Tibial artery (tissue), 4 donors: ENCODE measurements at regions not wholly inside any gene's neighbourhood (a gene's known extent, or its start where the extent isn't known, plus 50 kb on each side); places are given as distances from the start of the nearest gene placed in this dataset.

Experiments
- DNase-seq, 2 donors: peaks; one replicate each; pipeline ENCODE4 v3.0.0-alpha.2; 2019
- H3K27ac ChIP-seq, 2 donors: fragments of 200-600 bp; sonication (generic) in 1 of 2; 1 replicate in 1 of 2; 2 replicates in 1 of 2; pipeline ENCODE4 v1.5.1; 2018 to 2019; ENCODE audit warnings: mild to moderate bottlenecking in 1 of 2
- H3K27me3 ChIP-seq, 2 donors: fragments of 200-600 bp; sonication (generic) in 1 of 2; one replicate each; pipeline versions ENCODE4 v1.5.1 to v1.6.0; 2016 to 2019
- H3K36me3 ChIP-seq, 3 donors: fragments of 200-600 bp; sonication (generic) in 2 of 3; one replicate each; pipeline ENCODE4 v1.5.1; 2016 to 2019; ENCODE audit warnings: mild to moderate bottlenecking in 2 of 3
- H3K4me1 ChIP-seq, 4 donors: fragments of 200-600 bp; sonication (generic) in 2 of 4; 1 replicate in 3 of 4; 2 replicates in 1 of 4; pipeline ENCODE4 v1.5.1; 2016 to 2019
- H3K4me3 ChIP-seq, 2 donors: fragments of 200-600 bp; sonication (generic) in 1 of 2; 1 replicate in 1 of 2; 2 replicates in 1 of 2; pipeline ENCODE4 v1.5.1; 2018 to 2019; ENCODE audit warnings: mild to moderate bottlenecking in 2 of 2
- H3K9me3 ChIP-seq, 3 donors: fragments of 200-600 bp; sonication (generic) in 1 of 3; one replicate each; pipeline ENCODE4 v1.5.1; 2016 to 2019
- CTCF ChIP-seq, 2 experiments: fragments of 200-600 bp in 1 of 2; fragments of 450-650 bp in 1 of 2; IDR thresholded peaks; one replicate each; pipeline ENCODE4 v1.5.1; 2017 to 2019; ENCODE audit warnings: antibody characterized with exemption in 2 of 2, mild to moderate bottlenecking in 1 of 2, moderate library complexity in 1 of 2
- intact Hi-C: fragments of 100-400 bp; cut with DNase I; formaldehyde crosslinking; loops from one replicate; pipeline ENCODE4 v1.15.0; 2023; ENCODE audit warnings: low total_unique reads

GRCh38 chr10:83863283-83863966 is 275.9 kb upstream of the GHITM start:
- H3K36me3 ChIP-seq = no peaks in the 10 kb centered on the region
- no peak overlapping the region for H3K4me3 ChIP-seq
- DNase-seq = no peak
- H3K4me1 ChIP-seq = no peaks in the 10 kb centered on the region
- no peak for TF ChIP-seq CTCF (IDR thresholded peaks at IDR 0.05)
- intact Hi-C loops = no loop called here
- no peak overlapping the region for H3K27ac ChIP-seq
- H3K9me3 ChIP-seq = no peaks in the 10 kb centered on the region
- H3K27me3 ChIP-seq = no peaks in the 10 kb centered on the region

- H3K27ac ChIP-seq = no peak overlapping the region
- H3K4me3 ChIP-seq = no peak overlapping the region
- no peaks in the 10 kb centered on the region for H3K9me3 ChIP-seq
- intact Hi-C loops = no loop called here
- TF ChIP-seq CTCF (IDR thresholded peaks at IDR 0.05) = no peak
- no peak for DNase-seq
- no peaks in the 10 kb centered on the region for H3K27me3 ChIP-seq
- no peaks in the 10 kb centered on the region for H3K36me3 ChIP-seq
- no peaks in the 10 kb centered on the region for H3K4me1 ChIP-seq
Measured at GRCh38 chr10:83869898-83870297, 269.4 kb upstream of the GHITM start.

GRCh38 chr10:83871187-83872081 is 267.9 kb upstream of the GHITM start:
- no peaks in the 10 kb centered on the region for H3K27me3 ChIP-seq
- no peaks in the 10 kb centered on the region for H3K36me3 ChIP-seq
- DNase-seq = peak; percentile 51 to 72
- H3K27ac ChIP-seq = no peak overlapping the region
- no peaks in the 10 kb centered on the region for H3K9me3 ChIP-seq
- intact Hi-C loops = no loop called here
- no peaks in the 10 kb centered on the region for H3K4me1 ChIP-seq
- no peak overlapping the region for H3K4me3 ChIP-seq
- peak; percentile 72 to 89 for TF ChIP-seq CTCF (IDR thresholded peaks at IDR 0.05)

GRCh38 chr10:83880252-83880791 is 259.0 kb upstream of the GHITM start:
- TF ChIP-seq CTCF (IDR thresholded peaks at IDR 0.05) = no peak
- Histone ChIP-seq H3K4me1 (no peaks in the 10 kb centered on the region), H3K9me3 (no peaks in the 10 kb centered on the region), H3K27ac (no peak overlapping the region), H3K4me3 (no peak overlapping the region), H3K27me3 (no peaks in the 10 kb centered on the region), H3K36me3 (no peaks in the 10 kb centered on the region)
- intact Hi-C loops = no loop called here
- DNase-seq = no peak

GRCh38 chr10:83881661-83882060 is 257.6 kb upstream of the GHITM start:
- H3K27me3 ChIP-seq = no peaks in the 10 kb centered on the region
- no peaks in the 10 kb centered on the region for H3K36me3 ChIP-seq
- no peak overlapping the region for H3K4me3 ChIP-seq
- no peak for DNase-seq
- TF ChIP-seq CTCF (IDR thresholded peaks at IDR 0.05) = no peak
- intact Hi-C loops = no loop called here
- no peak overlapping the region for H3K27ac ChIP-seq
- H3K4me1 ChIP-seq = no peaks in the 10 kb centered on the region
- H3K9me3 ChIP-seq = no peaks in the 10 kb centered on the region
